ENCODE measurements at regions not wholly inside any gene's neighbourhood (a gene's known extent, or its start where the extent isn't known, plus 50 kb on each side); places are given as distances from the start of the nearest gene placed in this dataset.

DNA sequence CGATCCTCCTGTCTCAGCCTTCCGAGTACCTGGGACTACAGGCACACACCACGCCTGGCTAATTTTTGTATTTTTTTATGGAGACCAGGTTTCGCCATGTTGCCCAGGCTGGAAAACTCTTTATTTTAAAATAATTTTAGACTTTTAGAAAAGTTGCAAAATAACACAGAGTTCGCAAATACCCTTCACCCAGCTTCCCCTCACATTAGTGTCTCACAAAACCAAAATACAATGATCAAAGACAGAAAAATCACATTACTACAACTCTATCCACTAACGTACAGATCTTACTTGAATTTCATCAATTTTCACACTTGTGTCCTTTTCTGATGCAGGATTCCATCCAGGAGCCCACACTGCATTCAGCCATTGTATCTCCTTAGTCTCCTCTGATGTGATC, 58.8 kb upstream of the ERRFI1 start:
- TF ChIP-seq, protein P1, sequence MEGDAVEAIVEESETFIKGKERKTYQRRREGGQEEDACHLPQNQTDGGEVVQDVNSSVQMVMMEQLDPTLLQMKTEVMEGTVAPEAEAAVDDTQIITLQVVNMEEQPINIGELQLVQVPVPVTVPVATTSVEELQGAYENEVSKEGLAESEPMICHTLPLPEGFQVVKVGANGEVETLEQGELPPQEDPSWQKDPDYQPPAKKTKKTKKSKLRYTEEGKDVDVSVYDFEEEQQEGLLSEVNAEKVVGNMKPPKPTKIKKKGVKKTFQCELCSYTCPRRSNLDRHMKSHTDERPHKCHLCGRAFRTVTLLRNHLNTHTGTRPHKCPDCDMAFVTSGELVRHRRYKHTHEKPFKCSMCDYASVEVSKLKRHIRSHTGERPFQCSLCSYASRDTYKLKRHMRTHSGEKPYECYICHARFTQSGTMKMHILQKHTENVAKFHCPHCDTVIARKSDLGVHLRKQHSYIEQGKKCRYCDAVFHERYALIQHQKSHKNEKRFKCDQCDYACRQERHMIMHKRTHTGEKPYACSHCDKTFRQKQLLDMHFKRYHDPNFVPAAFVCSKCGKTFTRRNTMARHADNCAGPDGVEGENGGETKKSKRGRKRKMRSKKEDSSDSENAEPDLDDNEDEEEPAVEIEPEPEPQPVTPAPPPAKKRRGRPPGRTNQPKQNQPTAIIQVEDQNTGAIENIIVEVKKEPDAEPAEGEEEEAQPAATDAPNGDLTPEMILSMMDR (IDR thresholded peaks at IDR 0.05) = no peak
- TF ChIP-seq TCF7L2 (IDR thresholded peaks at IDR 0.05; ENCODE audit: low read depth, low read length) (no peak), POLR2AphosphoS5 (IDR thresholded peaks at IDR 0.05; ENCODE audit: low read depth, low read length) (no peak), SIN3A (IDR thresholded peaks at IDR 0.05; ENCODE audit: borderline replicate concordance, insufficient read depth, low read depth, low read length) (no peak)
- TF ChIP-seq, protein P2, sequence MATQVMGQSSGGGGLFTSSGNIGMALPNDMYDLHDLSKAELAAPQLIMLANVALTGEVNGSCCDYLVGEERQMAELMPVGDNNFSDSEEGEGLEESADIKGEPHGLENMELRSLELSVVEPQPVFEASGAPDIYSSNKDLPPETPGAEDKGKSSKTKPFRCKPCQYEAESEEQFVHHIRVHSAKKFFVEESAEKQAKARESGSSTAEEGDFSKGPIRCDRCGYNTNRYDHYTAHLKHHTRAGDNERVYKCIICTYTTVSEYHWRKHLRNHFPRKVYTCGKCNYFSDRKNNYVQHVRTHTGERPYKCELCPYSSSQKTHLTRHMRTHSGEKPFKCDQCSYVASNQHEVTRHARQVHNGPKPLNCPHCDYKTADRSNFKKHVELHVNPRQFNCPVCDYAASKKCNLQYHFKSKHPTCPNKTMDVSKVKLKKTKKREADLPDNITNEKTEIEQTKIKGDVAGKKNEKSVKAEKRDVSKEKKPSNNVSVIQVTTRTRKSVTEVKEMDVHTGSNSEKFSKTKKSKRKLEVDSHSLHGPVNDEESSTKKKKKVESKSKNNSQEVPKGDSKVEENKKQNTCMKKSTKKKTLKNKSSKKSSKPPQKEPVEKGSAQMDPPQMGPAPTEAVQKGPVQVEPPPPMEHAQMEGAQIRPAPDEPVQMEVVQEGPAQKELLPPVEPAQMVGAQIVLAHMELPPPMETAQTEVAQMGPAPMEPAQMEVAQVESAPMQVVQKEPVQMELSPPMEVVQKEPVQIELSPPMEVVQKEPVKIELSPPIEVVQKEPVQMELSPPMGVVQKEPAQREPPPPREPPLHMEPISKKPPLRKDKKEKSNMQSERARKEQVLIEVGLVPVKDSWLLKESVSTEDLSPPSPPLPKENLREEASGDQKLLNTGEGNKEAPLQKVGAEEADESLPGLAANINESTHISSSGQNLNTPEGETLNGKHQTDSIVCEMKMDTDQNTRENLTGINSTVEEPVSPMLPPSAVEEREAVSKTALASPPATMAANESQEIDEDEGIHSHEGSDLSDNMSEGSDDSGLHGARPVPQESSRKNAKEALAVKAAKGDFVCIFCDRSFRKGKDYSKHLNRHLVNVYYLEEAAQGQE (IDR thresholded peaks at IDR 0.05; ENCODE audit: insufficient read depth in 1 of 2, low read depth in 2 of 2, low read length in 1 of 2) = no peak
